NCI-H2107 treated with DMSO at 0.1 percent for 48 hours (cell line): ENCODE measurements at regions not wholly inside any gene's neighbourhood (a gene's known extent, or its start where the extent isn't known, plus 50 kb on each side); places are given as distances from the start of the nearest gene placed in this dataset.

ENCODE experiments used
- DNase-seq: peaks from one replicate; lab custom pipeline; 2025; ENCODE audit not compliant: unreplicated experiment; lab: John Stamatoyannopoulos, UW

DNA sequence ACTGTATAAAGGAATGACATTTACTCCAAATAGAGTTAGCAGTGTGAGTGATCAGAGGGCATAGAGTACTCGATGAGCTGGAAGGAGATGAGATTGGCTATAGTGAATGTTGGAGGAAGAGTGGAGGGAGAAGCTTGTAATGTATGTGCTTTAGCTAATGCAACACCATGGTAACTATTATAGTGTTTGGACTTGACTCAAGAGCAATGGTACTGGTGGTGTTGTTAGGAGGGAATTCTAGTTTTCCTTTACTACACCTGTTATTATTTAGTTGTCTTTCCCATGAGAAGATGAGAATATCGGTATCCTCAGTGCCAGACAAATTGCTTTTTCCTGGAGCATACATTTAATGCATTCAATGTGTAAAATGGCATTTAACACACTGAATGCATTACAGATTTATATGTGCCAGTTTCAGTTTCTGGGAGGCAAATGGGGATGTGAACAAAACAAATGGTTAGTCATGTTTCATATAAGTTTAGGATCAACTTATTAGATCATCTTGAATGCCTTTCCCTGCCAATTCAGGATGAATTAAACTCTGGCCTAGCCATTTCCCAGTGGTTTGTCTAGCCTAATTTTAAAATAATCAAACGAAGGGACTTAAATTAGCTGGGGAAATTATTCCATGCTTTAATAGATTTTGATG lies 291.1 kb upstream of the ADAMTS5 start:
- DNase-seq = no peak

DNA sequence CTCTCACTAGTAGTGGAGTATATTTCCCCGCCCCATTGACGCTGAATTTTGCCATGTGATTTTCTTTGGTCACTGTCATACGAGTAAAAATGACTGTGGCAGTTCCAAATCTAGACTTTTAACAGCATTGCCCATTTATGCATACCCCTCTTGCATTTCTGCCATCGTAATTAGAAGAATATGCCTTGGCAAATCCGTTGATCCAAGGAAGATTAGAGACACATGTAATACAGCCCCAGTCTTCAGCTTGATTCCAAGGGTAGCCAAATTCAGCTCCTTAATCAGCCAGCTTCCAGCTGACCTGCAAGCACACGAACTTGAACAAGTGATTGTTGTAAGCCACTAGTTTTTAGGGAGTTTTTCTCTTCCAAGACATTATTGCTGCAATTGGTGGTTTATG lies 290.3 kb upstream of the ADAMTS5 start:
- DNase-seq = no peak

DNA sequence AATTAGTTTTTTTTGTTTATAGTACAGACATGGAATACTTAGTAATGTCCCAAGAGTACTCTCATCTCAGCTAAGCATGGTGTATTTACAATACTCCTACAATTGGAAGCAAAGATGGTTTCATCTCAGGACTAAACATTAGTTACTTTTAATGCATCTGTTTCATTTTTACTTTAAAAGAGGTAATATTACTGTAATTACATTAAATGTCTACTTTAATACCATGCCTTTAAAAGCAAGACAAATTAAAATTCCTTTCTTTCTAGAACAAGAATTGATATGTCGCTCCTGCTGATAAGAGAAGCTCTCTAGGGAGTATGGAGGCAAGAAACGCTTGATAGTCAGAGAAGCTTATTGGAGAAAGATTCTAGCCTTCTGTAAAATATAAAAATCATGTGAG lies 284.9 kb upstream of the ADAMTS5 start:
- DNase-seq = no peak

DNA sequence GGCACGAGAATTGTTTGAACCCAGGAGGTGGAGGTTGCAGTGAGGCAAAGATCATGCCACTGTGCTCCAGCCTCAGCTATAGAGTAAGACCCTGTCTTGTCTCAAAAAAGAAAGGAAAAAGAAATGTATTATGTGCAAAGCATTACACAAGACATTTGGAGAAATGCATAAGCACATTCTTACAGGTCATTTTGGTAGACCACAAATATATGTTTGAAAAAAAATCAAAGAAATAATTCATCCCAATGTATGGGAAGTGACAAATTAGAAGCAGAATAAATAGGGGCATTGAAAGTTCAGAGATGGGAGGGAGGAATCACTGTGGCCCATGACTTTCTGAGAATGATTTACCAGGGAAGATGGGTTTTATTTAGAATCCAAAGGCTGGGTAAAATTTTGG lies 283.5 kb upstream of the ADAMTS5 start:
- no peak for DNase-seq

DNA sequence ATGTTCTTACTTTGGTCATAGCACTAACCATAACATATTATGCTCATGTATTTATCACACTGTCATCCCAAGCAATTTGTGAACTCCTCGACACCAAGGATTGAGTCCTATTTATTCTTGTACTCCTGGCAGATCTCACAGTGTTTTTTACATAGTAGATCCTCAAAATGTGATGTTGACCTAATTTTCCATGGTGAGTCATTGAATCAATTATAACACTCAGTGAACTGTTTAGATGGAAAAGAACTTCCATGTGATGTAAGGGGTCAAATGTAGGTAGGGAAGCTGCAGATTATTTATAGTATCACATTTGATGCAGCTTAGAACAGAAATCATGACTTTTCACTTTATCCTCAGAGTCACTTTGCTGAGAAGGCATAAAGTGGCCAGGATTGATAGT lies 281.9 kb upstream of the ADAMTS5 start:
- DNase-seq = no peak

DNA sequence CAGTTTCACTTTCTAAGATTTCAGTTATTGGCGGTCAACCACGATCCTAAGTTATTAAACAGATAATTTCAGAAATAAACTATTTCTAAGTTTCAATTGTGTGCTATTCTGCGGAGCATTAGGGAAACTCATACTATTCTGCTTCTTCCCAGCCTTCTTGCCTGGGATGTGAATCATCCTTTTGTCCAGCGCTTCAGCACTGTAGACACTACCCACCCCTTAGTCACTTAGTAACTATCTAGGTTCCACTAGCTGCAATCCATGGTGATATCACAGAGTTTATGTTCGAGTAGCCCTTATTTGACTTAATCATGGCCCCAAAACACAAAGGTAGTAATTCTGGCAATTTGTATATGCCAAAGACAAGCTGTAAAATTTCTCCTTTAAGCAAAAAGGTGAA lies 279.9 kb upstream of the ADAMTS5 start:
- DNase-seq = no peak

DNA sequence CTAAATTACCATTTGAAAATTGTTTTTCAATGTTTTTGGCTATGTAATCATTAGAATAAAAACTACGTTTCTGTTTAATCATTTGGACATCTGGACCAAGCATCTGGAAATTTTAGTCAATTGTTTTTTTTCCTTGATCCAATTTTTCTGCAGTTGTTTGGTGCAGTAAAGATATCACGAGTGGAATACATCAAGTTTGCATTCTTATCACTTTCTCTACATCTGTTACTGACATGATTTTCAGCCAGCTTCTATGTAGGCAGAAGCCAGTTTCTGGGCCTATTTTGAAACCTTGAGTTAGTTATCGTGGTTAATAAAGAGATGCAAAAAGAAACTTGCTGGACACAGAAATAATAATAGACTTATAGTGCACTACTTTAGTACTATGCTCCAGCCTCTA lies 277.9 kb upstream of the ADAMTS5 start:
- DNase-seq = no peak

DNA sequence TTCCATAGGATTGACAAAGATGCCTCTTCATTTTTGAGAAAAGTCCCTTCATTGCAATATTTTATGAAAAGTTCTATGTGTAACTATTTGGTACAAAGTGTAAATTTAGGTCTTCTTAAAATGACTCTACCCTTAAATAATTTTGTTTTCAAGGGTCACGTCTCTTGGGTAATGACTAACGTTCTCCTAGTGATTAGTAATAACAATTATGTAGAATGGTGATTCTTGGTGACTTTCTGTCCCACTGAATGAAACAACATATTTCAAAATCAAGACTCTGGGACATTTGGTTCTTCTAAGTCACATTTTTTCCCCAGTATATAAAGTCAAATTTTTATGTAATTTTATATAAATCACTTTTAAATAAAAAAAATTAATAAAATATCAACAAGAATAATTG lies 277.5 kb upstream of the ADAMTS5 start:
- no peak for DNase-seq

DNA sequence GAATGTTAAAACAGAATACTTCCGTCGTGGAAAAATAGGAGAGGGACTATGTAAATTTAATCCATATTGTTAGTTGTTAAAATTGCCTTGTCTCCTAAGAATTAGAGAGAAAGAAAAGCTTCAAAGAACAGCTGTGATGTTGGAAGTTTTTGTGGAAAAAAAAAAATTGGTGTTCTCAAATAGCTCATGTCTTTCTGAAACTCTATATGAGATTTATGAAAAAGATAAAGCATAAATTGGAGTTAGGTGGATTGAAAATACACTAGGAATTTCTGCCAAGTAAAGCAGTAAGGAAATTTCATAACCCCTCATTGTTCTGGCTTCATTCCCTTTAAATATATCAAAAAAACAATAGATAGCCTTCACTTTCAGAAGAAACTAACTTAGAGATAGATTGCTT lies 274.0 kb upstream of the ADAMTS5 start:
- no peak for DNase-seq

DNA sequence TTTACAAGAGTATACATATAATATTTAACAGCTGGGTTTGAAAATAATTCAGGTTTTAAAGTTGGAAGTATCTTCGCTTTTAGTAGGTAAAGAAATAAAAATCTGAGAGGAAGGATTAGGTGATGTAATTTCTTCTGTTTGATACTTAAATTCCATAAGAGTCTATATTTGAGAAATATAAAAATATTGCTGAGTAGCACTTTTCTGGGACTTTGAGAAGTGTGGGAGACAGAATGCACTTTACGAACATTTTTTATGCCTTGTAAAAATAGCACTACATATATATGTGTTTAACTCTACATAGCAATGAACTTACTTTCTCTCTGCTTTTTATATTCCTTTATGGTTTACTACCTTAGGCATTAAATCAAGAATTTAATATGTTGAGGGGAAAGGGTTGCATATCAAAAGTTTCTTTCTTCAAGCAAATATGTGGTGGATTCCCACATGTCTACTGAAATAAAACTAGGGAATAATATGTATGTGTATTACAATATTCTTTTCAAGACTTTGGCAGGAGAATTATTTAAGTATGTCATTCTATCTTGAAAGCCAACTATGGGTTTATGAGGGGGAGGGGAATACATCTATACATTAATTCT lies 266.7 kb upstream of the ADAMTS5 start:
- no peak for DNase-seq

DNA sequence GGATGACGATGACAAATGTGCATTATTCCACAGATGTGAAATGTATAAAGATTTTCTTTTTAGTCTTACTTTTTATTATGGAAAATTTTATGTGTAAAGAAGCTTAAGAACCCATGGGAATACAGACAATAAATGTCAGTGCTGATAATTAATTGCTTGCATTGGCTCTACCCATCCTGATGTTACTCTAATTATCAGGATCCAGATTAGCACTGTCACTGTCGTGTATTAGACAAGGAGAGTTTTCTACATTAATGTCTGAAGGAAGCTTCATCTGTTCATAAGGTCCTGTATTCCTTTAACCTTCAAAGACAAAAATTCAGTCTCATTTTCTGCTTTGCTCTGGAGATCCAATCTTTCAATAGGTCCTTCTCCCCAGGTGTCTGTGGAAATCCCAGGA lies 259.1 kb upstream of the ADAMTS5 start:
- DNase-seq = no peak

DNA sequence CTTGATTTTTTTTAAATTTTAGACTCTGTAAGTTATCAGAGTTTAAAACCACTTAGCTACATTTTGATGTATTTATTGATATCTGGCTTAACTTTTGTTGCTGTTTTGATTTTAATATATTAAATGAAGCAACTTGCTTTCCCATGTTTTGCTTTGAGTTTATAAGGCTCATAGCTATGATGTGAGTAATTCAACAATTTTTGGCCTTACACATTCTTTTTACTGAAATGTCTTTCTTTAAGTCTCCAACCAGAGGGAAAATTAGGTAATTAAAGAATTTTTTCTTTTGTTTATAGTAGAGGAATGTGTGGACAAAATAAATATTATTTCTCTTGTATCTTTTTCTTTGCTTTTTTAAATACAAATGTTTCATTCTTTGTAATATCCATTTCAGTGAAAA lies 258.3 kb upstream of the ADAMTS5 start:
- DNase-seq = no peak

DNA sequence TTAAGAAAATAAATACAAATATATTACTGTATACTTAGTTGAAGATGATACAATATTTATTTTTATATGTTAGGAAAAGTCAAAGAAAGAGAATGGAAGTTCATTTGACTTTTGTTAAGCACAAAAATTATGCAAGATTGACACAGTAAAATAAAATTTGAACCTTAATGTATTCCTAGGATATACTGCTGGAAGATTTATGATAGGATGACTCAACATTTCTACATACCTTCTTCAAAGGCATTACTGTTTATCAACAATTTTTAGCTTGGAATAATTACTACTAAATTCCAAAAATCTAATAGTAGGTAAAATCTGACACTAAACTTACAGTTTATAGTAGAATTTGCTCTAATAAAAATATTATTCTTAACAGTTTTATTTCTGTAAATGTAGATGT lies 257.3 kb upstream of the ADAMTS5 start:
- no peak for DNase-seq

DNA sequence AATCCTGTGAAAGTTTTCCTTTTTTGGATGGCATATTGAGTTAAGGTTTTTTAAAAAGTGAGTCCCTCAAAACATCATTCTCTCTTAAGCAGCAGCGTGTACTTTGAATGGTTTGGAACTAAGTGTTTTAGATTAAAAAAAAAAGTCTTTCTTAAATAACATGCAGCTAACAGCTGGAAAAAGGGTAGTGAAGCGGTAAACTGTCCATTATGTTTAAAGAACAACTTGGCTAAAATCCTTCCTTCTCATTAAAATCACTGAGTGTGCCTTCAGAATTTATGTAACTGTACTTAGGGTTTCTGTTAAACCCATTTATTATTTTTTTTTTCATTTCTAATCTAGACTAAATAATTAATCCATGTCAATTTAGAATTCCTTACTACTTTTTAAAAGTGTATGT lies 254.2 kb upstream of the ADAMTS5 start:
- no peak for DNase-seq

DNA sequence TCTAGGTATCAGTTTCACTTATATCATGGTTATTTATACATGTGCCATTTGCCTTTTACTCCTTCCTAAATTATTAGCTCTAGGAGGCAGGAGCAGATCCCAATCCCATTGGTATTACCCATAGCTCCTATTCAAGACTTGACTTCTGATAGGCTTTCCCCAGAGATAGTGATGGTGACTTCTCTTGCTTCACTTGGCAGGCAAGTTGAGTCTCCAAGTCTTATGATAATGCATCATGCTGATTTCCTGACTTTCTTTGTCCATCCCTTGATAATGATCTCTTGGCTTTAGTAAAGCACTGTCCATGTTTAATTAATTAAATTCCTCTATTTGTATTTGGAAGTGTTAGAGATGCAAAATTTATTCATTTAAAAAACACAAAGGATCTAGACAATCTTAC lies 253.5 kb upstream of the ADAMTS5 start:
- no peak for DNase-seq

DNA sequence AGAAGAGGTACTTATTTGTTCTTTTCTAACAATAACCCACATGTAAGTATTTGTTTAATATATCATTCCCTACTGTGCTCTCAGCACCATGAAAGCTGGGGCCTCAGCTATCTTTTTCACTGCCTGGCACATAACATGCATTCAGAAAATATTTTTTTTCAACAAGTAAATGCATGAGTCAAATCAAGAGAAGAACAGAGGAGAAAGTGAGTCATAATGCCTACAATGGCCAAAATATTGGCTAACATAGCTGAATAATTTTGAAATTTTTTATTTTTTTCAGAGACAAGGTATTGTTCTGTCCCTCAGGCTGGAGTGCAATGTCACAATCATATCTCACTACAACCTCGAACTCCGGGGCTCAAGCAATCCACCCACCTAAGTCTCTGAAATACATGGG lies 252.2 kb upstream of the ADAMTS5 start:
- no peak for DNase-seq

DNA sequence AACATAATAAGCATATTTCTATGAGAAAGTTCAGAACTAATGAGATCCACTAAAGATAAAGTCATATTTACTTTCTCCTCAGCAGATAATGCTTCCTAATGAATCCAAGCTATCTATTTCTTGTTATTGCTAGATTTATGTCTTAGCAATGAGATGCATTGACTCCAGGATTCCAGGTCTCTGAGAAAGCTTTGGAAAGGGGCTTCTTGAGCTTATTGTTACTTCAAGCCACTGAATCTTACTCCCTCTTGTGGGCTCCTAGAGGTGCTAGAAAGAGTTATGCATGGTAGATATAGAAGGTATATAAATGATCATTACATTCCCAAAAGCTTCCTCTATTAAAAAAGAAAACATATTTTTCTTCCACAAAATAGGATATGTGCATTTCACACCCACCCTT lies 246.4 kb upstream of the ADAMTS5 start:
- DNase-seq = no peak

DNA sequence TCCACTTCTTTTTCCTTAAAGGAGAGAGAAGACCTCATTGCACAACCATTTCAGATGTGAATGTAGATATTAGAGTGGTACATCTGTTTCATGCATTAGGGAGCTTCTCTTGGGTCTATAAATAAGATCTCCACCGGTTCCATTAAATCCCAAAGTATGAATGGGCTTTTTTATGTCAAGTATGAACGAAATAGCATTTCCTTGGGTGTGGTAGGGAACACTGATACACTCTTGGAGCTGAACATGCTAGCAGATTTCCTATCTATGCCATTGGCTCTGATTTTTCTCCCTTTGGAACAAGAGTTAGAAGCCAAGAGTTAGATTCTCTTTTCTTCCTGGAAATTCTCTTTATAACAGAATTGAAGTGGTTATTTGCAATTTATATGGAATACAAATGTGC lies 245.6 kb upstream of the ADAMTS5 start:
- no peak for DNase-seq

DNA sequence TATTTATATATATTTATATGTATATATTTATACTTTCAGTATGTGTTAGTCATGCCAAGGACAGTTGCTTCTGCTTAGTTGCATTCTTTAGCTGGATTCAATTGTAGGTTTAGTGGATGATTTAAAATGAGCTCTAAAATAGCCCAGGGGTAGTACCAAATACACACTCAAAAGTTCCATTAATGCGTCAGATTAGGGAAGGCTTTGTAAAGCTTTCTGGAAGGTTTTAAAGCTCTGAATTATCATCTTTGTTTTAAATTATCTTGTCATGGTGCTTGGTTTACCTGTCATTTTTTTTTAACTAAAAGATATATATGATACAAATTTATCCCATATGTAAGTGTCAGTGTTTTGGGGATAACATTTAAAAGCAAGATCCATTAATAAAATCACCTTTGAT lies 242.7 kb upstream of the ADAMTS5 start:
- no peak for DNase-seq

DNA sequence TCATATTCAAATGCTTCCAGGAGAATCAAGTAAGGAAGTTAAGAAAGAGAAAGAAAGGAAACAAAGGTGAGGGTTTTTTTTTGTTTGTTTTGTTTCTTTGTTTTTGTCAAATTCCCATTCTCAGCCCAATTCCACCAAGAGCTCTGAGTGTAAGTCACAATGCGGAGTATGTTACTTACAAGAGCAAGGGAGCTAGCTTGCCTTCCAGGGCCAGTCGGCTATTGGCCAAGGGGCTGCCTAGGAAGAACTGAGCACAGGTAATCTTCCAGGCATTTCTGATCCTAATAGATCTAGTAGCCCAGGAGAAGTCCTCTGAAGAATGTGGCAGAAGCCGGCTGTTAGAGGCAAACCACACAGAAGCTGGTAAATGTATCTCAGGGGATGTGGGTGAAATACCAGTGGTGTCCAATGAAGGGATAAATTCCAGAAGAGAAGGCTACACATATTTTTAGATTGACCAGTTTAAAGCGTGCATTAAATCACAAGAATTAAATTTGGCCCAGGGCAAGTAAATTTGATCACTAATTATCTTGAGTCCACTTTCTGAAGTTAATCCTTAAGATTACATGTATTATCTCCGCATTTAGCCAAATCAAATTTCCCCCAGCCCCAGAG lies 239.6 kb upstream of the ADAMTS5 start:
- no peak for DNase-seq

DNA sequence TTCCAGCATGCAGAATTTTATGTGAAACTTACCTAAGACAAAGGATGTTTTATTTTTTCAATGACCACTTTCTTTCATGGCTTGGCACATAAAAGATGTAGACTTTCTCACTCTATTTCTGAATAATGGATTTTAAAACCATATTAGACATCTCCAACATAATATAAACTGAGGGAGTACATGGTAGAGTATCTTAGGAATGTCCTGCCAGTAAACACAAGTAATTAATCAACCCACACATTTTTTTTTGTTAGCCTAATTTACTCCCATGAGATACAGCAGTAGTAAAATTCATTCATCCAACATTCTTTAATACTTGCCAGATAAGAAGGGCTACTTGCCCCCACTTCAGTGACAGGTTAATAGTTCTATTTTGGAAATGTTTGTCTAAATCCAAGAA lies 235.4 kb upstream of the ADAMTS5 start:
- DNase-seq = no peak

DNA sequence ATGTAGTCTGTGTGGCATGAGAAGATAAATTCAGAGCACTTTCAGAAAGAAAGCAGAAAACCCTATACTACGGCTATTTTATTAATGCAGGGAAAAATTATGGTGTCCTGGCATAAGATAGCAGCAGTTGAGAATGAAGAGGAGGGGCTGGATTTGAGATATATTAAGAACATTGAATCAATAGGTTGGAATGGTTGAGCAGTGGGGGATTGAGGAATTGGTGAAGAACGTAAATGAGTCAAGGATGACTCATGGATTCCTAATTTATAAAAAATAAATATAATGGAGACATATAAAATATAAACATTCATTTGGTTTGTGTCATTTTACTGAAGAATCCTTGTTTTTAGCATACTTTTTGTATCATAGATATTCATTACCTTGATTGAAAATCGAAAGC lies 234.3 kb upstream of the ADAMTS5 start:
- DNase-seq = no peak

DNA sequence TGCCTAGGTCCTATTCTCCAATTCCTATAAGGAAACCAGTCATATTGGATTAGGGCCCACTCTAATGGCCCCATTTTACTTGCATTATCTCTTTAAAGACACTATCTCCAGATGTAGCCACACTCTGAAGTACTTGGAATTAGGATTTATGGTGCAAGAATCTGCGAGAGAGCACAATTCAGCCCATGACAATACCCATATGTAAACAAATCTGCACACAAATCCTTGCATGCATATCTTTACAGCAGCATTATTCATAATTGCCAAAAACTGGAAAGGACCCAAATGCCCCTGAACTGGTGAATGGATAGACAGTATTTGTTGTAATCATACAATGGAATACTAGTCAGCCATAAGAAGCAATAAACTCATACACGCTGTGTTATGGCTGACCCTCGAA lies 229.8 kb upstream of the ADAMTS5 start:
- DNase-seq = no peak
